Activated B cell treated with CpG ODN at 0.5 μM for 24 hours (primary cell): ENCODE measurements at regions not wholly inside any gene's neighbourhood (a gene's known extent, or its start where the extent isn't known, plus 50 kb on each side); places are given as distances from the start of the nearest gene placed in this dataset.

Experiments
- ATAC-seq: fragments of 200-7000 bp; cut with Tn5 transposase; one replicate; pipeline ENCODE4 v1.10.0; 2021; ENCODE audit warnings: low read depth, mild to moderate bottlenecking, moderate library complexity
- CTCF ChIA-PET: fragments of 350-600 bp; sonication (Branson Sonifier 250); formaldehyde crosslinking; loops from one replicate; lab custom pipeline; 2021; ENCODE audit warnings: antibody characterized with exemption; lab: Charles Lee
- POLR2A ChIA-PET: fragments of 350-600 bp; sonication (Branson Sonifier 250); formaldehyde crosslinking; loops from one replicate; lab custom pipeline; 2021; ENCODE audit warnings: antibody characterized with exemption; lab: Charles Lee
- DNase-seq: peaks from one replicate; pipeline ENCODE4 v3.0.0; 2022
- H3K27ac Mint-ChIP-seq: one replicate; pipeline ENCODE4 v1.8.0; 2020; ENCODE audit warnings: mixed read lengths
- H3K27me3 Mint-ChIP-seq: one replicate; pipeline ENCODE4 v1.8.0; 2021; ENCODE audit warnings: mixed read lengths
- H3K36me3 Mint-ChIP-seq: one replicate; pipeline ENCODE4 v1.8.0; 2021; ENCODE audit warnings: low read depth, mixed read lengths
- H3K4me1 Mint-ChIP-seq: one replicate; pipeline ENCODE4 v1.8.0; 2021; ENCODE audit warnings: mixed read lengths
- H3K4me3 Mint-ChIP-seq: one replicate; pipeline ENCODE4 v1.8.0; 2020; ENCODE audit warnings: mild to moderate bottlenecking, mixed read lengths
- H3K9me3 Mint-ChIP-seq: one replicate; pipeline ENCODE4 v1.8.0; 2020; ENCODE audit warnings: mixed read lengths
- CTCF ChIP-seq: fragments of 200-600 bp; IDR thresholded peaks from one replicate; pipeline ENCODE4 v1.8.0; 2022; ENCODE audit warnings: antibody characterized with exemption, mild to moderate bottlenecking
- intact Hi-C: fragments of 100-400 bp; cut with micrococcal nuclease; formaldehyde crosslinking; loops from one replicate; pipeline ENCODE4 v1.15.1; 2024

- ATAC-seq (no peak), DNase-seq (no peak)
- POLR2A ChIA-PET, result no interaction called here
- no peaks in the 10 kb centered on the region for H3K4me1 Mint-ChIP-seq
- no peaks in the 10 kb centered on the region for H3K36me3 Mint-ChIP-seq
- H3K27me3 Mint-ChIP-seq, result peaks cover 7% of the 10 kb centered on the region
- no peak overlapping the region for H3K27ac Mint-ChIP-seq
- H3K9me3 Mint-ChIP-seq, result no peaks in the 10 kb centered on the region
- no peak for TF ChIP-seq CTCF
- intact Hi-C loops, result no loop called here
- CTCF ChIA-PET, result no interaction called here
- no peak overlapping the region for H3K4me3 Mint-ChIP-seq
Measured at GRCh38 chr13:74586847-74587246, 452.6 kb upstream of the KLF12 start.

- H3K9me3 Mint-ChIP-seq, result no peaks in the 10 kb centered on the region
- no peak for ATAC-seq
- DNase-seq, result no peak
- peaks cover 45% of the 10 kb centered on the region for H3K27me3 Mint-ChIP-seq
- intact Hi-C loops, result no loop called here
- H3K27ac Mint-ChIP-seq, result no peak overlapping the region
- H3K36me3 Mint-ChIP-seq, result no peaks in the 10 kb centered on the region
- H3K4me1 Mint-ChIP-seq, result peaks cover 5% of the 10 kb centered on the region
- ChIA-PET POLR2A (no interaction called here), CTCF (no interaction called here)
- TF ChIP-seq CTCF, result no peak
- H3K4me3 Mint-ChIP-seq, result no peak overlapping the region
Measured at GRCh38 chr13:74576420-74576819, 442.2 kb upstream of the KLF12 start.

- no peak for DNase-seq
- CTCF ChIA-PET, result no interaction called here
- intact Hi-C loops, result no loop called here
- ATAC-seq, result no peak
- POLR2A ChIA-PET, result no interaction called here
- H3K36me3 Mint-ChIP-seq, result no peaks in the 10 kb centered on the region
- H3K4me3 Mint-ChIP-seq, result peak overlapping the region; percentile 49
- H3K27me3 Mint-ChIP-seq, result peaks cover 45% of the 10 kb centered on the region
- TF ChIP-seq CTCF, result no peak
- H3K9me3 Mint-ChIP-seq, result no peaks in the 10 kb centered on the region
- peaks cover 5% of the 10 kb centered on the region for H3K4me1 Mint-ChIP-seq
- H3K27ac Mint-ChIP-seq, result no peak overlapping the region
Measured at GRCh38 chr13:74575729-74576125, 441.5 kb upstream of the KLF12 start.

- Mint-ChIP-seq H3K4me1 (peaks cover 5% of the 10 kb centered on the region), H3K9me3 (no peaks in the 10 kb centered on the region), H3K4me3 (peak overlapping the region; percentile 49), H3K27me3 (peaks cover 43% of the 10 kb centered on the region), H3K27ac (no peak overlapping the region), H3K36me3 (no peaks in the 10 kb centered on the region)
- no peak for DNase-seq
- no peak for TF ChIP-seq CTCF
- ChIA-PET CTCF (no interaction called here), POLR2A (no interaction called here)
- ATAC-seq, result no peak
- intact Hi-C loops, result no loop called here
Measured at GRCh38 chr13:74574964-74575728, 440.9 kb upstream of the KLF12 start.

- DNase-seq, result no peak
- ATAC-seq, result no peak
- H3K27me3 Mint-ChIP-seq, result peaks cover 35% of the 10 kb centered on the region
- intact Hi-C loops, result no loop called here
- H3K36me3 Mint-ChIP-seq, result no peaks in the 10 kb centered on the region
- H3K4me1 Mint-ChIP-seq, result peaks cover 5% of the 10 kb centered on the region
- TF ChIP-seq CTCF, result no peak
- H3K27ac Mint-ChIP-seq, result no peak overlapping the region
- ChIA-PET CTCF (no interaction called here), POLR2A (no interaction called here)
- H3K4me3 Mint-ChIP-seq, result no peak overlapping the region
- H3K9me3 Mint-ChIP-seq, result no peaks in the 10 kb centered on the region
Measured at GRCh38 chr13:74573654-74574053, 439.4 kb upstream of the KLF12 start.
